CD4-positive, alpha-beta T cell treated with Interferon alpha-2 for 1 hour (primary cell): ENCODE measurements at regions not wholly inside any gene's neighbourhood (a gene's known extent, or its start where the extent isn't known, plus 50 kb on each side); places are given as distances from the start of the nearest gene placed in this dataset.
"Not testable (repeated sequence)": the region's sequence is repeated elsewhere in the genome, so short reads cannot be mapped to it uniquely, and the experiment has no call there.

Experiments
- DNase-seq, 2 donors: peaks; one replicate each; pipeline ENCODE4 v3.0.0-alpha.2; 2020 to 2022

GRCh38 chr5:84779186-84779585 is 394.5 kb upstream of the EDIL3 start:
- no peak for DNase-seq

GRCh38 chr5:84764227-84764626 is 379.5 kb upstream of the EDIL3 start:
- DNase-seq = no peak

- DNase-seq = no peak
Measured at GRCh38 chr5:84758008-84758407, 373.3 kb upstream of the EDIL3 start.

GRCh38 chr5:84752780-84753179 is 368.1 kb upstream of the EDIL3 start:
- DNase-seq = no peak

GRCh38 chr5:84748313-84748712 is 363.6 kb upstream of the EDIL3 start:
- no peak for DNase-seq

GRCh38 chr5:84746280-84746679 is 361.6 kb upstream of the EDIL3 start:
- not testable (repeated sequence) for DNase-seq

GRCh38 chr5:84741056-84741455 is 356.4 kb upstream of the EDIL3 start:
- no peak for DNase-seq

- no peak for DNase-seq
Measured at GRCh38 chr5:84729326-84729725, 344.6 kb upstream of the EDIL3 start.

GRCh38 chr5:84727708-84728107 is 343.0 kb upstream of the EDIL3 start:
- DNase-seq = no peak

- DNase-seq = no peak
Measured at GRCh38 chr5:84725946-84726570, 341.4 kb upstream of the EDIL3 start.

GRCh38 chr5:84724683-84725082 is 340.0 kb upstream of the EDIL3 start:
- no peak for DNase-seq

GRCh38 chr5:84724181-84724580 is 339.5 kb upstream of the EDIL3 start:
- no peak for DNase-seq

GRCh38 chr5:84718377-84718776 is 333.7 kb upstream of the EDIL3 start:
- DNase-seq = no peak

- DNase-seq = no peak
Measured at GRCh38 chr5:84715686-84716085, 331.0 kb upstream of the EDIL3 start.

- no peak for DNase-seq
Measured at GRCh38 chr5:84715091-84715490, 330.4 kb upstream of the EDIL3 start.

GRCh38 chr5:84709075-84709474 is 324.4 kb upstream of the EDIL3 start:
- DNase-seq = no peak

- no peak for DNase-seq
Measured at GRCh38 chr5:84706678-84707641, 322.3 kb upstream of the EDIL3 start.

- DNase-seq = not testable (repeated sequence)
Measured at GRCh38 chr5:84700545-84700944, 315.9 kb upstream of the EDIL3 start.

- DNase-seq = no peak
Measured at GRCh38 chr5:84696651-84697050, 312.0 kb upstream of the EDIL3 start.

GRCh38 chr5:84695330-84695729 is 310.6 kb upstream of the EDIL3 start:
- no peak for DNase-seq

- no peak for DNase-seq
Measured at GRCh38 chr5:84693256-84693655, 308.6 kb upstream of the EDIL3 start.

GRCh38 chr5:84688566-84688965 is 303.9 kb upstream of the EDIL3 start:
- no peak for DNase-seq

GRCh38 chr5:84685121-84685894 is 300.6 kb upstream of the EDIL3 start:
- DNase-seq = no peak
